Retinal pigment epithelial cell (primary cell): ENCODE measurements at regions not wholly inside any gene's neighbourhood (a gene's known extent, or its start where the extent isn't known, plus 50 kb on each side); places are given as distances from the start of the nearest gene placed in this dataset.

ENCODE experiments used
- DNase-seq: peaks from one replicate; pipeline ENCODE4 v3.0.0-alpha.2; 2010; ENCODE audit warnings: low read depth
- H3K4me3 ChIP-seq: 2 replicates; pipeline ENCODE4 v1.5.1; 2011; ENCODE audit warnings: mild to moderate bottlenecking, low read length, control low read depth, moderate library complexity
- CTCF ChIP-seq: conservative IDR thresholded peaks from 2 replicates; pipeline ENCODE4 v1.5.1; 2011; ENCODE audit warnings: low read depth, low read length, control low read depth, inconsistent platforms

- no peak for DNase-seq
- no peak overlapping the region for H3K4me3 ChIP-seq
- TF ChIP-seq CTCF = no peak
These were observed 83.6 kb downstream of the MRPL14 start for GRCh38 chr6:44043479-44044153.

GRCh38 chr6:44042989-44043478 lies 84.2 kb downstream of the MRPL14 start:
- no peak for TF ChIP-seq CTCF
- DNase-seq = no peak
- H3K4me3 ChIP-seq = no peak overlapping the region

- DNase-seq = no peak
- TF ChIP-seq CTCF = no peak
- H3K4me3 ChIP-seq = no peak overlapping the region
These were observed 84.8 kb downstream of the MRPL14 start for GRCh38 chr6:44042261-44042988.

- TF ChIP-seq CTCF = no peak
- no peak overlapping the region for H3K4me3 ChIP-seq
- no peak for DNase-seq
These were observed 85.6 kb downstream of the MRPL14 start for GRCh38 chr6:44041461-44042260.

GRCh38 chr6:44040786-44041185 lies 86.5 kb downstream of the MRPL14 start:
- DNase-seq = no peak
- H3K4me3 ChIP-seq = no peak overlapping the region
- TF ChIP-seq CTCF = no peak

- no peak overlapping the region for H3K4me3 ChIP-seq
- no peak for DNase-seq
- TF ChIP-seq CTCF = no peak
These were observed 87.4 kb downstream of the MRPL14 start for GRCh38 chr6:44039839-44040350.
